Peyer's patch (tissue), 4 donors: ENCODE measurements at regions not wholly inside any gene's neighbourhood (a gene's known extent, or its start where the extent isn't known, plus 50 kb on each side); places are given as distances from the start of the nearest gene placed in this dataset.

Source experiments
- DNase-seq, 3 donors: peaks; one replicate each; pipeline ENCODE4 v3.0.0-alpha.2; 2017 to 2019
- H3K27ac ChIP-seq, 4 donors: fragments of 200-600 bp; sonication (generic); one replicate each; pipeline ENCODE4 v1.5.1; 2016 to 2019
- H3K27me3 ChIP-seq, 2 donors: fragments of 200-600 bp; sonication (generic); one replicate each; pipeline ENCODE4 v1.5.1; 2019
- H3K36me3 ChIP-seq, 3 donors: fragments of 200-600 bp; sonication (generic); one replicate each; pipeline ENCODE4 v1.5.1; 2016 to 2019
- H3K4me1 ChIP-seq, 4 donors: fragments of 200-600 bp; sonication (generic); one replicate each; pipeline ENCODE4 v1.5.1; 2016 to 2019
- H3K4me3 ChIP-seq, 4 donors: fragments of 200-600 bp; sonication (generic); 1 replicate in 3 of 4; 2 replicates in 1 of 4; pipeline ENCODE4 v1.5.1; 2016 to 2019; ENCODE audit warnings: mild to moderate bottlenecking in 1 of 4
- H3K9me3 ChIP-seq, 4 donors: fragments of 200-600 bp; sonication (generic); one replicate each; pipeline ENCODE4 v1.5.1; 2016 to 2019; ENCODE audit warnings: mild to moderate bottlenecking in 1 of 4
- CTCF ChIP-seq, 6 experiments: fragments of 450-650 bp in 4 of 6; fragments of 200-600 bp in 2 of 6; sonication (generic) in 1 of 6; IDR thresholded peaks; one replicate each; pipeline ENCODE4 v1.5.1; 2017 to 2019; ENCODE audit warnings: antibody characterized with exemption in 6 of 6, mild to moderate bottlenecking in 3 of 6, moderate library complexity in 1 of 6
- POLR2A ChIP-seq, 2 donors: fragments of 450-650 bp; IDR thresholded peaks; one replicate each; pipeline ENCODE4 v1.5.1; 2017; ENCODE audit warnings: antibody characterized with exemption in 2 of 2, mild to moderate bottlenecking in 2 of 2, moderate library complexity in 2 of 2

- no peak for DNase-seq
- Histone ChIP-seq H3K27ac (no peak overlapping the region), H3K27me3 (no peaks in the 10 kb centered on the region), H3K4me1 (no peaks in the 10 kb centered on the region), H3K9me3 (no peaks in the 10 kb centered on the region), H3K4me3 (no peak overlapping the region), H3K36me3 (no peaks in the 10 kb centered on the region)
- no peak for TF ChIP-seq CTCF (IDR thresholded peaks at IDR 0.05)
Observed at GRCh38 chr18:1464444-1465217, 560.0 kb downstream of the ADCYAP1 start.

- H3K36me3 ChIP-seq = no peaks in the 10 kb centered on the region
- no peaks in the 10 kb centered on the region for H3K27me3 ChIP-seq
- H3K4me3 ChIP-seq = no peak overlapping the region
- H3K27ac ChIP-seq = no peak overlapping the region
- TF ChIP-seq POLR2A (IDR thresholded peaks at IDR 0.05) (no peak), CTCF (IDR thresholded peaks at IDR 0.05) (no peak)
- no peaks in the 10 kb centered on the region for H3K4me1 ChIP-seq
- DNase-seq = no peak
- H3K9me3 ChIP-seq = no peaks in the 10 kb centered on the region
Observed at GRCh38 chr18:1466035-1466434, 561.4 kb downstream of the ADCYAP1 start.

- no peaks in the 10 kb centered on the region for H3K27me3 ChIP-seq
- no peak overlapping the region for H3K27ac ChIP-seq
- no peaks in the 10 kb centered on the region for H3K4me1 ChIP-seq
- no peaks in the 10 kb centered on the region for H3K36me3 ChIP-seq
- H3K9me3 ChIP-seq = no peaks in the 10 kb centered on the region
- no peak overlapping the region for H3K4me3 ChIP-seq
- DNase-seq = no peak
- TF ChIP-seq CTCF (IDR thresholded peaks at IDR 0.05) = no peak
- TF ChIP-seq POLR2A (IDR thresholded peaks at IDR 0.05) = no peak
Observed at GRCh38 chr18:1467461-1467964, 562.8 kb downstream of the ADCYAP1 start.

GRCh38 chr18:1468550-1468949 lies 563.9 kb downstream of the ADCYAP1 start:
- H3K4me1 ChIP-seq = no peaks in the 10 kb centered on the region
- DNase-seq = no peak
- H3K36me3 ChIP-seq = no peaks in the 10 kb centered on the region
- no peaks in the 10 kb centered on the region for H3K27me3 ChIP-seq
- H3K4me3 ChIP-seq = no peak overlapping the region
- H3K27ac ChIP-seq = no peak overlapping the region
- TF ChIP-seq CTCF (IDR thresholded peaks at IDR 0.05) (no peak), POLR2A (IDR thresholded peaks at IDR 0.05) (no peak)
- no peaks in the 10 kb centered on the region for H3K9me3 ChIP-seq

GRCh38 chr18:1475867-1476266 lies 571.2 kb downstream of the ADCYAP1 start:
- DNase-seq = no peak
- no peak for TF ChIP-seq CTCF (IDR thresholded peaks at IDR 0.05)
- TF ChIP-seq POLR2A (IDR thresholded peaks at IDR 0.05) = no peak
- no peak overlapping the region for H3K4me3 ChIP-seq
- H3K4me1 ChIP-seq = no peaks in the 10 kb centered on the region
- H3K36me3 ChIP-seq = no peaks in the 10 kb centered on the region
- H3K27ac ChIP-seq = no peak overlapping the region
- H3K27me3 ChIP-seq = no peaks in the 10 kb centered on the region
- H3K9me3 ChIP-seq = no peaks in the 10 kb centered on the region
